Frontal cortex (tissue), 3 donors: ENCODE measurements at regions not wholly inside any gene's neighbourhood (a gene's known extent, or its start where the extent isn't known, plus 50 kb on each side); places are given as distances from the start of the nearest gene placed in this dataset.
"Not testable (repeated sequence)": the region's sequence is repeated elsewhere in the genome, so short reads cannot be mapped to it uniquely, and the experiment has no call there.

Experiments used
- DNase-seq, 2 donors: peaks; one replicate each; pipeline ENCODE4 v3.0.0; 2012; ENCODE audit warnings: low spot score in 2 of 2
- FAIRE-seq: peaks from 2 replicates; lab custom pipeline; 2012; peaks lifted over from hg19 to GRCh38; lab: Jason Lieb, UNC
- donor health status: control.
- donor health status: control.
- donor health status: control.

- no peak for FAIRE-seq
- no peak for DNase-seq
Measured at GRCh38 chr14:71444030-71444822, 488.0 kb upstream of the RGS6 start.

GRCh38 chr14:71448431-71449315 is 483.6 kb upstream of the RGS6 start:
- DNase-seq (no peak), FAIRE-seq (no peak)

GRCh38 chr14:71449316-71450055 is 482.7 kb upstream of the RGS6 start:
- FAIRE-seq (peak; percentile 77), DNase-seq (no peak)

GRCh38 chr14:71451501-71451900 is 480.7 kb upstream of the RGS6 start:
- DNase-seq (no peak), FAIRE-seq (no peak)

GRCh38 chr14:71452539-71452938 is 479.7 kb upstream of the RGS6 start:
- no peak for FAIRE-seq
- DNase-seq, result no peak

DNA sequence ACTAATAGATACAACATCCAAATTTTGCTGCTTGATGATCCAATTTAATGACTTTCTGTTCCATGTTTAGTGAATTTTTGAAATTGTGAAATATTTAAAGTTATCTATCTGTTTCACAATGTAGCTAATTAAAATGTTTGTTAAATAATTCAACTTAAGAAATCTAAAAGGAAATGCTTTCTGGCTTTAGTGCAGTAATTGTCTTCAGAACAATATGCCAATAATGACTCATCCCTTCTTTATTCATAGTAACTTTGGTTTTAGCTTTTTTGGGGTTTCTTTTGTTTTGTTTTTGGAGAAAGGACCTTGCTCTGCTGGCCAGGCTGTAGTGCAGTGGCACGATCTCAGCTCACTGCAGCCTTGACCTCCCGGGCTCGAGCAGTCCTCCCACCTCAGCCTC is 479.2 kb upstream of the RGS6 start:
- no peak for FAIRE-seq

DNA sequence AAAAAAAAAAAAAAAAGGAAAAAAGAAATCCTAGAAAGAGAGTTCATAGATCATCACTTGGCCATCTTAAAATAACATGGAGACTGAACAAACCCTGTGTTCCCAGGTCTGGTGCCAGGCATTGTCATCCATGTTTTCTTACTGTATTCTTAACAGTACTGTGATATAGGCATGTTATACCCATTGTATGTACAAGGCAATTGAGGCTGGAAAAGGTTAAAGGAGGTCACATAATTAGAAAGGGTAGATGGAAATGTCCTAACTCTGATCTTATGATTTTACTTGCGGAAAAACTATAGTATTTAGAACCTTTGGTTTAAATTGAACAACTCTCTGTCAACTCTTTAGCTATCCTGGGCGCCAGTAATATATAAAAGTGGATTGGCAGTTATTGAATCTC is 478.2 kb upstream of the RGS6 start:
- DNase-seq (no peak), FAIRE-seq (no peak)

More for the DNA sequence above, 479.2 kb upstream of the RGS6 start:
- no peak for DNase-seq

DNA sequence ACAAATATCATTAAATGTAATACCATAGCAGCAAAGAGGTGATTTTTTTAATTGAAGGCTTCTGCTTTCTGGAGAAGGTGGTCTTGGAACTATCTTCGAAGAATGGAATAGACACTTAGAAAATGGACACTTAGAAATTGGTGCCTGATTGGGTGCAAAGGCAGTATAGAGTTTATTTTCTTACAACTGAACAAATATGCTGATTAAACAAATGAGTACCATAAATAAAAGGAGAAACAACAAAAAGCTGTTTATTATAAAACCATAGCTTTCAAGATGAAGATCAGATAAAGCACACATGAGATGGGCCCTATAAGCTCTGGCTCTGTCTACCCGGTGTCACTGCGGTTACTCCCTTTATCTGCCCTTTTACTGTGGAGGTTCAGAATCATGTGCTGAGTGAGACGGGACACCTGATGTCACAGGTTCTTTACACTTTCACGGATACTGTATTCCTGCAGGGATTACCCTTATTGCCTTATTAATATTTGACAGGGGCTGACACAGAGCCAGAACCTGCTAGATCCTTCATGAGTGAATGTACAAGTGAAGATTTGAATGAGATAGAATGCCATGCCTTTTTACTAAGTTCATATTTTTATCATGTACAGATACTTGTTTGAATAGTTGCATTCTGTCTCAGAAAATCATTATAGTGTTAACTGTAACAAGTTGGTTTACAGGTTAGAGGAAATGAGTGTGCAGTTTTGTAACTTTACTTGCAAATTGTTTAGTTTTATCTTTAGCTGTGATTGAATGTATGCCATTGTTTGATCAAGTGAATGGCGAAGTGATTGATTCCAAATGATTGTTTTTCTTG is 477.5 kb upstream of the RGS6 start:
- DNase-seq (no peak), FAIRE-seq (no peak)

- no peak for FAIRE-seq
- no peak for DNase-seq
Measured at GRCh38 chr14:71460091-71460490, 472.1 kb upstream of the RGS6 start.

- DNase-seq, FAIRE-seq: not testable (repeated sequence)
Measured at GRCh38 chr14:71461617-71462016, 470.6 kb upstream of the RGS6 start.

GRCh38 chr14:71463807-71464206 is 468.4 kb upstream of the RGS6 start:
- DNase-seq (no peak), FAIRE-seq (no peak)

DNA sequence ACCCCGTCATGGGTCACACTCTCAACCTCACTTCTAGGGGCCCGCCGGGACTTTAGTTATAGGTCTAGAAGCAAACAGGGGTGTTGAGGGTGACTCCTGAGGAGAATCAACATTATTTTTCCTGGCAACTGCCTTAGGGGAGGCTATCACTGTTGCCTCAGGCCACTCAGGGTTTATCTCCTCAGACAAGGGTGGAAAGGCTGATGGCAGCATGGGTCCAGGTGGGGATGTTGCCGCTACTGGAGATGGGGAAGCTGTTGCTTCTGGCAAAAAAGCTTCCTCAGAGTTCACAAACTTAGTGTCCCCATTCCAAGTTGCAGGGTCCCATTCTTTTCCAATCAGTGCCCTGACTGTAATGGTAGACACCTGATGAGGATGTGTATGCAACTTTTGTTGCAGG is 467.4 kb upstream of the RGS6 start:
- DNase-seq (no peak), FAIRE-seq (no peak)

GRCh38 chr14:71465316-71465715 is 466.9 kb upstream of the RGS6 start:
- FAIRE-seq, result no peak

GRCh38 chr14:71466251-71466650 is 466.0 kb upstream of the RGS6 start:
- FAIRE-seq, result no peak
- no peak for DNase-seq

More at GRCh38 chr14:71465316-71465715, 466.9 kb upstream of the RGS6 start:
- no peak for DNase-seq

DNA sequence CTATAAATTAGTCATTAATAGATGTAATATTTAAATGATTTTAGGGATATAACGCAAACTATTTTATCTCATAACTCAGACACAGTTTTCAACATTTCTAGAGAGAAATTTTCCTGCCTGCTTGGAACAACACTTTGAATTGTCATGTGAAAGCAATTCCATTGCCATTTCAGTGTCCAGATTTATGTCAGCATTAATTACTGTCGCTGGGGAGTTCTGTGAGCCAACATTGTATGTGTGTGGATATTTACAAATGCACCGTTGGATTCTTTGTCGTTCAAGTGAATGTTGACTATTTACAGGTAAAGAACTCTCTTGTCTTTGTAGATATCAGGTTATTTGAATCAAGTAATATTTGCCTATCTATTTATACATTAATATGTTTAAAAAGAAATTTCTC is 465.3 kb upstream of the RGS6 start:
- DNase-seq, result no peak
- no peak for FAIRE-seq

DNA sequence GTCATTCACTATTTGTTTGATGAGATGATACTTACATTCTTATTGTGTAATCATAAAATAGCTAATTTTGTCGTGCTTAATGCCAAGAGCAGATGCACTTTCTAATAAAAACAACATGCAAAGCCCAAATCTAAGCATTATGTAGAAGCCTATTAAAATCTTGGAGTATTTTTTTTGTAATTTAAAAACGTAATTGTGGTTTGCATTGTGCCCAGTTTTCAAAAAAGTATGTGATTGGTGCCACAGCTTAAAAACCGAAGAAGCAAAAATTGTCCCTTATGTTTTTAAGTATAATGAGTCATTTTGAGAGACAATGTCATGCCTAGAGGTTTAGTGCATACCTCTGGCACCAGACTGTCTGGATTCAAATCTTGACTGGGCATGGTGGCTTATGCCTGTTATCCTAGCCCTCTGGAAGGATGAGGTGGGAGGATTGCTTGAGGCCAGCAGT is 464.8 kb upstream of the RGS6 start:
- no peak for DNase-seq
- no peak for FAIRE-seq

DNA sequence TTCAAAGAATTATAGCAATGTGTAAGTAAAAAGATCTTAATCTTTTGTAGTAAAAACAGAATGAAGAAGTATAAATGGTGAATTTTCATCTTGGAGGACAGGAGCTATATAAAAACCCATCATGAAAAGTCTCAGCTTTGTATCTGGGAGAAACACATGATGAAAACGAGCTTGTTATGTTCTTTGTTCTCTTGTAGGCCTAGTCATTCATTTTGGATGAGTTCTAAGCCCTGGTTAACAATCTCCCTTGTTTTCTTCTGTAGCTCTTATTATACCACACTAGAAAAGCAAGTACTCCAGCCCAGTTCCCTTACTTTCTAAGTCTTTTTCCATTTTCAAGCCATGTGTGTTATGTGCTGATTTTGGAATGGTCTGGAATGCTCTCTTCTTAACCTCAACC is 463.5 kb upstream of the RGS6 start:
- FAIRE-seq, result no peak
- no peak for DNase-seq

DNA sequence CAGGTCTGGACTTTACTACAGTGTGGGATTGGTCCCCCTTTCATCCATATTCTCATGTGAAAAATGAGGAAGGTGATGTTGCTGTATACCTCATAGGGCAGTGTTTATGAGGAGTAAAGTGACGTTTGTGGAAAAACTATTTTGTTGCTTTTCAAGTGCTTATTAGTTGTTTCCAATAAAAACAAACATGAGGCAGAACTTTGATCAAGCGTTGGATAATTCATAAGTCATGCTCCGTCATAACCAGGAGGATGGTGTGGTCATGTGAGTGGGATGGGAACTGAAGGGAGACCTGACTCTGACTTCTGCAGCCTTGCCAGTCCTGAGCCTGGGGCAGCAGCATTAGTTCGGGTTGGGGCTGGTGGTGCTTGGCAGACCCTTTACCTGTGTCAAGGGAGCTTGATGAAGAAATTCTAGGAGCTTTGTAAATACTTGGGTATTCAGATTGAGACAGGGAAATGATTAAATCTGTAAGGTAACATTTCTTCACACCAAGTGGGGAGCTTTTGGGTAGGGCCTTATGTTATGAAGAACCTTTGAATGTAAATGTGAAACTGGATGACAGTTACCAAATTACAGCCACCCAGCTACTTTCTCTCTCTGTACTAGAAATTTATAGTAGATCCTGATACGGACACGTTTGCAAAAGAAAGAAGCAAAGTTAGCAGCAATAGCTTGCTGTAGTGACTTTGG is 462.4 kb upstream of the RGS6 start:
- FAIRE-seq (no peak), DNase-seq (no peak)
